ENCODE measurements at regions not wholly inside any gene's neighbourhood (a gene's known extent, or its start where the extent isn't known, plus 50 kb on each side); places are given as distances from the start of the nearest gene placed in this dataset.

- Histone ChIP-seq H4K8ac (ENCODE audit: low read length) (no peak overlapping the region), H2AK5ac (ENCODE audit: low read length, severe bottlenecking) (no peak overlapping the region), H3K4me2 (ENCODE audit: low read length, poor library complexity, severe bottlenecking) (no peak overlapping the region), H3K36me3 (ENCODE audit: control insufficient read depth in 1 of 2, insufficient read depth in 2 of 2, low read depth in 1 of 2, low read length in 2 of 2) (no peaks in the 10 kb centered on the region), H3K4me3 (ENCODE audit: insufficient read depth in 1 of 2, low read depth in 1 of 2, low read length in 2 of 2) (no peak overlapping the region), H2BK12ac (ENCODE audit: low read length in 2 of 2) (no peak overlapping the region), H3K9ac (ENCODE audit: low read length) (no peak overlapping the region), H2BK15ac (ENCODE audit: low read depth, poor library complexity, severe bottlenecking) (no peak overlapping the region), H4K91ac (ENCODE audit: low read length) (no peak overlapping the region), H3K27me3 (ENCODE audit: control insufficient read depth in 1 of 2, insufficient read depth in 1 of 2, low read length in 2 of 2) (no peaks in the 10 kb centered on the region), H2BK120ac (ENCODE audit: low read depth, low read length) (no peak overlapping the region), H3K18ac (ENCODE audit: low read depth in 1 of 2, low read length in 2 of 2) (no peak overlapping the region), H3K4me1 (ENCODE audit: control insufficient read depth, insufficient read depth, low read depth, low read length) (peaks cover 2% of the 10 kb centered on the region), H3K4ac (ENCODE audit: low read depth in 1 of 2, low read length in 2 of 2) (no peak overlapping the region), H3K14ac (ENCODE audit: low read length in 2 of 2) (no peak overlapping the region), H3K23ac (ENCODE audit: low read length in 2 of 2) (no peak overlapping the region), H3K9me3 (ENCODE audit: control insufficient read depth, low read length) (no peaks in the 10 kb centered on the region), H3K27ac (ENCODE audit: low read length, poor library complexity, severe bottlenecking) (no peak overlapping the region), H3K79me1 (replicated peaks; ENCODE audit: low read length, poor library complexity, severe bottlenecking) (no peaks in the 10 kb centered on the region), H2BK5ac (ENCODE audit: low read depth, low read length, poor library complexity, severe bottlenecking) (no peak overlapping the region), H2AFZ (ENCODE audit: low read depth, low read length) (no peak overlapping the region)
- DNase-seq, result no peak
Observed at GRCh38 chr9:69987457-69987856, 56.2 kb upstream of the MAMDC2 start.

- H2BK12ac ChIP-seq (ENCODE audit: low read length in 2 of 2), result no peak overlapping the region
- H3K14ac ChIP-seq (ENCODE audit: low read length in 2 of 2), result no peak overlapping the region
- H3K9me3 ChIP-seq (ENCODE audit: control insufficient read depth, low read length), result no peaks in the 10 kb centered on the region
- no peak overlapping the region for H3K23ac ChIP-seq (ENCODE audit: low read length in 2 of 2)
- no peak overlapping the region for H3K4me2 ChIP-seq (ENCODE audit: low read length, poor library complexity, severe bottlenecking)
- WGBS, result 95% methylated on average over 2 of the region's 2 CpGs
- H2AK5ac ChIP-seq (ENCODE audit: low read length, severe bottlenecking), result no peak overlapping the region
- no peak overlapping the region for H4K91ac ChIP-seq (ENCODE audit: low read length)
- H3K27ac ChIP-seq (ENCODE audit: low read length, poor library complexity, severe bottlenecking), result no peak overlapping the region
- no peak overlapping the region for H2BK5ac ChIP-seq (ENCODE audit: low read depth, low read length, poor library complexity, severe bottlenecking)
- H3K18ac ChIP-seq (ENCODE audit: low read depth in 1 of 2, low read length in 2 of 2), result no peak overlapping the region
- H2AFZ ChIP-seq (ENCODE audit: low read depth, low read length), result no peak overlapping the region
- H3K4ac ChIP-seq (ENCODE audit: low read depth in 1 of 2, low read length in 2 of 2), result no peak overlapping the region
- no peak for DNase-seq
- no peak overlapping the region for H4K8ac ChIP-seq (ENCODE audit: low read length)
- H3K36me3 ChIP-seq (ENCODE audit: control insufficient read depth in 1 of 2, insufficient read depth in 2 of 2, low read depth in 1 of 2, low read length in 2 of 2), result no peaks in the 10 kb centered on the region
- H3K27me3 ChIP-seq (ENCODE audit: control insufficient read depth in 1 of 2, insufficient read depth in 1 of 2, low read length in 2 of 2), result no peaks in the 10 kb centered on the region
- no peaks in the 10 kb centered on the region for H3K4me1 ChIP-seq (ENCODE audit: control insufficient read depth, insufficient read depth, low read depth, low read length)
- H2BK15ac ChIP-seq (ENCODE audit: low read depth, poor library complexity, severe bottlenecking), result no peak overlapping the region
- H2BK120ac ChIP-seq (ENCODE audit: low read depth, low read length), result no peak overlapping the region
- no peak overlapping the region for H3K4me3 ChIP-seq (ENCODE audit: insufficient read depth in 1 of 2, low read depth in 1 of 2, low read length in 2 of 2)
- no peaks in the 10 kb centered on the region for H3K79me1 ChIP-seq (replicated peaks; ENCODE audit: low read length, poor library complexity, severe bottlenecking)
- no peak overlapping the region for H3K9ac ChIP-seq (ENCODE audit: low read length)
Observed at GRCh38 chr9:69993110-69993509, 50.5 kb upstream of the MAMDC2 start.
